ENCODE measurements at regions not wholly inside any gene's neighbourhood (a gene's known extent, or its start where the extent isn't known, plus 50 kb on each side); places are given as distances from the start of the nearest gene placed in this dataset.

GRCh38 chr3:181660337-181660736 lies 51.4 kb upstream of the SOX2 start:
- Histone ChIP-seq H3K27me3 (ENCODE audit: control insufficient read depth, insufficient read depth, low read length) (no peaks in the 10 kb centered on the region), H3K4me3 (ENCODE audit: low read depth, low read length) (no peak overlapping the region), H3K9me3 (ENCODE audit: control insufficient read depth, insufficient read depth, low read length) (no peaks in the 10 kb centered on the region), H3K27ac (ENCODE audit: low read depth, low read length) (no peak overlapping the region)
- TF ChIP-seq CTCF (IDR thresholded peaks at IDR 0.05; ENCODE audit: low read depth, low read length), result no peak
- no peak for DNase-seq (ENCODE audit: low read depth, low spot score)
- ChIA-PET POLR2A (no interaction called here), CTCF (interaction anchor here (0.6 to 0.7 kb wide), 2 partner anchors 456 to 768 kb away, joined by 3 read pairs; no protein-coding TSS in a partner anchor)

DNA sequence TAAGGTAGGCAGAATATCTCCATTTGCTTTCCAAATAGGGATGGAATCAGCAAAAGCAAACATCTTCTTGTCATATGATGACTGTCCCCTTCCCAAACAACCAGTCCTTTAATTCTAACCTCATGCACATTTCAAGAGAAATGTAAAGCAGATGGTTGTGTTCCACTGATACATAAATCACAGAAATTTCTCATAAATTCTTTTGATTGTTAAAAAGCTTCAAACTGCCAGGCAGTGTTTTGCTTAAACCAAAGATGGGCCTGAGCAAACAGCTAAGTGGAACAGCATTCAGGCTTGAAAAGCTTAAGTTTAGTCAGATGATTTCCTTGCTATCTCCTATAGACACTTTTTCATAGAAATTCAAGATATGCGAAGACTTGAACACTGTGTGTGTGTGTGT lies 74.3 kb upstream of the SOX2 start:
- H3K9me3 ChIP-seq (ENCODE audit: control insufficient read depth, insufficient read depth, low read length), result no peaks in the 10 kb centered on the region
- POLR2A ChIA-PET, result no interaction called here
- CTCF ChIA-PET, result no interaction called here
- no peak overlapping the region for H3K4me3 ChIP-seq (ENCODE audit: low read depth, low read length)
- no peak for DNase-seq (ENCODE audit: low read depth, low spot score)
- TF ChIP-seq CTCF (IDR thresholded peaks at IDR 0.05; ENCODE audit: low read depth, low read length), result no peak
- no peak overlapping the region for H3K27ac ChIP-seq (ENCODE audit: low read depth, low read length)
- no peaks in the 10 kb centered on the region for H3K27me3 ChIP-seq (ENCODE audit: control insufficient read depth, insufficient read depth, low read length)

- CTCF ChIA-PET, result no interaction called here
- Histone ChIP-seq H3K27ac (ENCODE audit: low read depth, low read length) (no peak overlapping the region), H3K4me3 (ENCODE audit: low read depth, low read length) (no peak overlapping the region), H3K9me3 (ENCODE audit: control insufficient read depth, insufficient read depth, low read length) (no peaks in the 10 kb centered on the region), H3K27me3 (ENCODE audit: control insufficient read depth, insufficient read depth, low read length) (no peaks in the 10 kb centered on the region)
- POLR2A ChIA-PET, result no interaction called here
- no peak for TF ChIP-seq CTCF (IDR thresholded peaks at IDR 0.05; ENCODE audit: low read depth, low read length)
- no peak for DNase-seq (ENCODE audit: low read depth, low spot score)
Observed at GRCh38 chr3:181637056-181637455, 74.7 kb upstream of the SOX2 start.

DNA sequence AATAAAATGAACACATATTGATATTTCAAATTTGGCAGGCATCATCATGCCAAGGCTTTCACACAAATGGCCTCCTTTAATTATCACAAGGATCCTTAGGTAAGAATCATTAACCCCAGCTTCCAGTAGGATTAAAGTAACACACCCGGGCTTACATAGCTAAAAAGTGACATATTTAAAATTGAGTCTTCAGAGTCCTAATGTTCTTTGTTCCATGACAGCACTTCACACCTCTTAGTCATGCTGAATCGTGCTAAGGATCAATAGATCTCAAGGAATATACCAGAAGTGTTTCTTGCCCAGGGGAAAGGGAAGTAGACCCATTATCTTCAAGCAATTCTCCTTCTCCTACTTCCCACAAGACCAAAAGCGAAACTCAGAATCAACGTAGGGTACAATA lies 76.6 kb upstream of the SOX2 start:
- H3K27ac ChIP-seq (ENCODE audit: low read depth, low read length), result no peak overlapping the region
- H3K4me3 ChIP-seq (ENCODE audit: low read depth, low read length), result no peak overlapping the region
- H3K27me3 ChIP-seq (ENCODE audit: control insufficient read depth, insufficient read depth, low read length), result no peaks in the 10 kb centered on the region
- no peaks in the 10 kb centered on the region for H3K9me3 ChIP-seq (ENCODE audit: control insufficient read depth, insufficient read depth, low read length)
- CTCF ChIA-PET, result no interaction called here
- POLR2A ChIA-PET, result no interaction called here
- TF ChIP-seq CTCF (IDR thresholded peaks at IDR 0.05; ENCODE audit: low read depth, low read length), result no peak
- DNase-seq (ENCODE audit: low read depth, low spot score), result no peak

GRCh38 chr3:181633556-181633955 lies 78.2 kb upstream of the SOX2 start:
- ChIA-PET POLR2A (no interaction called here), CTCF (no interaction called here)
- Histone ChIP-seq H3K27me3 (ENCODE audit: control insufficient read depth, insufficient read depth, low read length) (no peaks in the 10 kb centered on the region), H3K9me3 (ENCODE audit: control insufficient read depth, insufficient read depth, low read length) (no peaks in the 10 kb centered on the region), H3K4me3 (ENCODE audit: low read depth, low read length) (no peak overlapping the region), H3K27ac (ENCODE audit: low read depth, low read length) (no peak overlapping the region)
- no peak for TF ChIP-seq CTCF (IDR thresholded peaks at IDR 0.05; ENCODE audit: low read depth, low read length)
- no peak for DNase-seq (ENCODE audit: low read depth, low spot score)

Data from AG04450 (cell line).